Right forelimb (tissue), 1 donor: ENCODE measurements at regions not wholly inside any gene's neighbourhood (a gene's known extent, or its start where the extent isn't known, plus 50 kb on each side); places are given as distances from the start of the nearest gene placed in this dataset.

Experiments
- DNase-seq: peaks from one replicate; pipeline ENCODE4 v3.0.0-alpha.2; 2018

- DNase-seq: no peak
Observed at GRCh38 chr15:62969442-62970089, 73.0 kb upstream of the TPM1 start.

- DNase-seq: no peak
Observed at GRCh38 chr15:62972814-62973213, 69.7 kb upstream of the TPM1 start.

DNA sequence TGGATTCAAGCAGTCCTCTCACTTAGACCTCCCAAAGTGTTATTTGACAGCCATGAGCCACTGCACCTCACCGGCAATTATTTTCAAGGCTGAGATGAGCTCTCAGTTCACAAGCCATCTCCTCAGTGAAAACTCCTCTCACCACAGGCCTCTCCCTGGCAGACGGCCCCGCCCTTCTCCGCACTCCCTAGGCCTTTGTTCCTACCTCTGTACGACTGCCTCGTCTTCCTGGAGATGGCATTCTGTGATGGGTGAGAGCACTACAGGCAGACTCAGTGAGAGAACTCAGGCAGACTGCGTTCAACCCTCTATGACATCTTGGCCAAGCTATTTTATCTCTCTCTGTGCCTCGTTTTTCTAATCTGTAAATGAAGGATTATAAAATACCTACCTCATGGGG is 67.0 kb upstream of the TPM1 start:
- DNase-seq: no peak

DNA sequence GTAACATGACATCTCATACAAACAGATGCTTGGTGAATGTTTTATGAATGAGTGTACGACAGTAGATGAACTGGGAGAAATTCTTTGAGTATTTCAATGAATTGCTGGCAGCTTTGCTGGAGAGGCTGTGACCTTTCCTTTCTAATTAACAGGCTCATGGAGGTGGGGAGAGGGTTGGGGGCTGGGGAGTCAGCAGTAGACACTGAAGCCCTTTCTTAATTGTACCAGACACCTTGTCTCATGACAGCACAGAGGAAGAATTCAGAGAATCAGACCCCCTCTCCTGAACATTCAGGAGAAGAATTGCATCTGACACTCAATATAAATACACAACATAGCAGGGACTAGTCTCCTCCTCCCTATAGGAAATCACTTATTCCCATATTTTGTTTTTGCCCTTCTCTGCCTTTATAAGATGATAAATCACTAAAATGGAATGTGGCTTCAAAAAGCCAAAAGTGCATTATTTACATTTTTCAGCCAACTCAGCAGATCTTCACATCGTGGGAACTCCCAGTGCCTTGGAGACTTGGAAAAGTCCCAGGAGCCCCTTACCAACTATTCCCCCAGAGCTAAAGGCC is 66.2 kb upstream of the TPM1 start:
- no peak for DNase-seq

DNA sequence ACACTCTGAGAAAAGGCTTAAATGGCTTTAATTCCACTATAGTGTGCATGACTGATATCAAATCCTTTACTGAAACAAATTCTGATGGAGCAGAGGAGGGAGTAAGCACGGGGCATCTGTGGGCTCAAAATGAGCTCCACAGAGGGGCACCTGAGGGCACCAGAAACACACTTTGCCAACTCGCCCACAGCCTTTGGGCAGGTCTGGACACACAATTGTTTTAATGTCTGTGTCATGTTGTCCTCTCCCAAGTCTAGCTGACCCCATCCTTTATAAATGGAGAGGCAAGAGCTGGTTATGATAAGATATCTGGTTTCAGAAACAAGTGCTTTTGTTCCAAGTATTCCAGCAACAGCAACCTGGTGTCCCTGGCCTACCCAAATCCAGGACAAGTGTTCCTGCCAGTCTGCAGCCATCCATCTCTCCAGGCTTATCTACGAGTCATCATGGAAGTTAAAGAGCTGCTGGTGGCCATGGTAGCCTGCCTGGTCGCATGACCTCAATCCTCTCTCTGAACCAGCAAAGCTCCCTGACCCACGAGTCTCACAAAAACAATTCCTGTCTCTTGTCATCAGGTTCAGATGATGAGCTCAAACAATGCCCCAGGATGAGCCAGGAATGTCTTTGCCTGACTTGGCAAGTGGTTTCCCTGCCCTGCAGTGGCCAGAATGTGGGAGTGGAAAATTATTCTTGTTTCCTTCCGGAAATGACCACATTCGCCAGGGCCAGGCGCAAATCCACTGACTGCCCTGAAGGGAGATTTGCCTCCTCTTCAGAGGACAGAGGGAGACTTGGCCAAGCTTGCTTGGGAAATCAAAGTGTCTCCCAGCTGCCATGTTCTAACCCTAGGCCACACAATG is 64.4 kb upstream of the TPM1 start:
- DNase-seq: no peak

- no peak for DNase-seq
Observed at GRCh38 chr15:62979252-62979651, 63.3 kb upstream of the TPM1 start.

GRCh38 chr15:62981071-62981470 is 61.5 kb upstream of the TPM1 start:
- DNase-seq: no peak

- DNase-seq: no peak
Observed at GRCh38 chr15:62983956-62984355, 58.6 kb upstream of the TPM1 start.

- DNase-seq: no peak
Observed at GRCh38 chr15:62985768-62986167, 56.8 kb upstream of the TPM1 start.

GRCh38 chr15:62986948-62987347 is 55.6 kb upstream of the TPM1 start:
- DNase-seq: no peak

- no peak for DNase-seq
Observed at GRCh38 chr15:62988701-62989100, 53.8 kb upstream of the TPM1 start.

- DNase-seq: no peak
Observed at GRCh38 chr15:62989366-62990055, 53.0 kb upstream of the TPM1 start.

GRCh38 chr15:62991698-62992097 is 50.8 kb upstream of the TPM1 start:
- DNase-seq: no peak

- DNase-seq: no peak
Observed at GRCh38 chr15:62992302-62992701, 50.2 kb upstream of the TPM1 start.
